Dermis blood vessel endothelial cell (primary cell): ENCODE measurements at regions not wholly inside any gene's neighbourhood (a gene's known extent, or its start where the extent isn't known, plus 50 kb on each side); places are given as distances from the start of the nearest gene placed in this dataset.
"Not testable (repeated sequence)": the region's sequence is repeated elsewhere in the genome, so short reads cannot be mapped to it uniquely, and the experiment has no call there.

Source experiments
- DNase-seq: peaks from one replicate; pipeline ENCODE4 v3.0.0; 2010

DNA sequence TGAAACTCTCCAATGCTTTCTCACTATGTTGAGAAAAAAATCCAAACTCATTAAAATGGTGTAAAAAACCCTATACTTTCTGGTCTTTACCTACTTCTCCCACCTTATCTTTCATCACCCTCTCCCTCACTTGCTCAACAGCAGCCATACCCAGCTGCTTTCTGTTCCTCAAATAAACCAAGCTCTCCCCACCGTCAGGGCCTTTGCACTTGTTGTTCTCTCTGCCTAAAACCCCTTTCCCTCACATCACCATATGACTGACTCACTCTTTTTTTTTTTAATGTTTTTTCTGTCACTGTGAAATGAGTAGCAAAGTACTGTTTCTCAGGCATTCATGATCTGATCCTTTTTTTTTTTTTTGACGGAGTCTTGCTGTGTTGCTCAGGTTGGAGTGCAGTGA lies 122.3 kb upstream of the TMEM164 start:
- DNase-seq: no peak

GRCh38 chrX:109886122-109886761 lies 116.7 kb upstream of the TMEM164 start:
- DNase-seq: peak; percentile 74

- DNase-seq: peak; percentile 18
These were observed 113.5 kb upstream of the TMEM164 start for GRCh38 chrX:109889289-109890006.

DNA sequence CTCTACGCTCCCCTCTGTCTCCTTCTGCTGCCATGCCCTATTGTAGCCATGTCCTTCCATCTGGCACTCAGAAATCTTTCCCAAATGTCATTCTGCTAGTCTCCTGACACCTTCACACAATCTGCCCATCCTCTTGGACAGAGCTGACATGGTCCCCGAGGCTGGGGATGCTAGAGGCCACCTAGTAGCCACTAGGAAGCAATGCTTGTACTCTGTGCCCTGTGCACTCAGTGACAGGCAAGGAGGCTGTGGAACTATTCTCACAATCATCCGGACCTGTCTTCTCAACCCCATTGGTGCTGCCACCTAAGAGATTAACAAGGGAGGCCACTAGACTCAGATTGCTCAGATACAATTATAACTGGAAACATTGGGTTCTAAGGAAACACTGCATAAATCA lies 112.6 kb upstream of the TMEM164 start:
- DNase-seq: no peak

DNA sequence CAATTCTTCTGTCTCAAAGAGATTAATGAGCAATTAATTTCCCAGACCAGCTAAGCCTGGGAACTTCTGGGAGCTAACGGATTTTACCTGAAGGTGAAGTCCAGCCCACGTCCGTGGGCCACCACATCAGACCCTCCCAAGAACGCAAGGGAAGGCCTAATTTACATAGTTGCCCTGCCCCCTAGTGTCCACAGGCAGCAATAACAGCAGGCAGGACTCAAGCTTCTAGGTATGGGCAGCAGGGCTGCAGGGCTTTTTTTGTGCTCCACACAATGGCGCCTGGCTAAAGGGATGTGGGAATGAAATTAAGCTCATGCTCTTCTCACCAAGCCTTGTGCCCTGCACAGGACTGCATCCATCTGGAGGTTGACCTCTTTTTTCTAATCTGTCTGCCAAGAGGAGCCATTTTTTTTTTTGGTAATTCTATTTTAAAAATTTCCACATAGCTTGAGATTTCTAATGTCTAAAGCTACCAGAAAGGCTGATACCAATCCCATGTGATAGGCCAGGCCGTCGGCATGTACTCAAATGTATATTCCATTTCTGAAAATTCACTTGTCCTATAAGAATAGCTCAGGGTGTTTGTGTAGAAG lies 111.9 kb upstream of the TMEM164 start:
- peak; percentile 73 for DNase-seq

GRCh38 chrX:109896024-109896423 lies 106.9 kb upstream of the TMEM164 start:
- not testable (repeated sequence) for DNase-seq

- DNase-seq: no peak
These were observed 100.2 kb upstream of the TMEM164 start for GRCh38 chrX:109902665-109903064.

DNA sequence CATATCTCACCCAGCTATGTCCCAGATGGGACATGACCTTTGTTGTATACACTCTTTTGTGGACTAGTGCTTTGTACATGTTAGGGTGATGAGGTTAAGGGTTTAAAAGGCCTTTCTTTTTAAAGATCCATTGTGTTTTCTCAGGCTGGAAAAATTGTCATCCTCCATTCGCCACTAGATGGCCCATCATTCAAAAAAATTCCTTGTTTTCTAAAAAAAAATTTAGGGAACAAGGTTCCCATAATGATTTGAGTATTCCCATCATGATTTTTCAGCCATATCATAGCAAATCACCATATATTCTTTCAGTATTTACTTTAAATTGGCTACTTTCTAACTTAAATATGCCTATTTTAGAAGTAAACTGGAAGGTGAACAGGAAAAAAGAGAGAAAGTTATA lies 91.9 kb upstream of the TMEM164 start:
- DNase-seq: peak; percentile 20

- DNase-seq: not testable (repeated sequence)
These were observed 89.9 kb upstream of the TMEM164 start for GRCh38 chrX:109912993-109913392.

- DNase-seq: no peak
These were observed 88.6 kb upstream of the TMEM164 start for GRCh38 chrX:109914114-109914849.

DNA sequence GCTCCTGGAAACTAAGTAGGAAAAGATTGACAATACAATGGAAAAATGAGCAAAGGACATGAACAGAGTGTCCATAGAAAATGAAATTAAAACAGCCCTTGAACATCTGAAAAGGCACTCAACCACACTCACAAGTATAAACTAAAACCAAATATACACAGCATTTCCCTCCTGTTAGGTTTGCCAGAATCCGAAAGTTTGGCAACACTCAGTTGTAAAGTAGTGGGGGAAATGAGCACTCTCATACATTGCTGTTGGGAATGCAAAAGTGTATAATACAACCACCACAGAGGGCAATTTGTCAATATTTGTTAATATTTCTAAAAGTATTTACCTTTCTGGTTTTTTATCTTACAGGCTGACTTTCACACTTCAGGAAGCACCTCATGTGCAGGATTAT lies 84.2 kb upstream of the TMEM164 start:
- DNase-seq: no peak

DNA sequence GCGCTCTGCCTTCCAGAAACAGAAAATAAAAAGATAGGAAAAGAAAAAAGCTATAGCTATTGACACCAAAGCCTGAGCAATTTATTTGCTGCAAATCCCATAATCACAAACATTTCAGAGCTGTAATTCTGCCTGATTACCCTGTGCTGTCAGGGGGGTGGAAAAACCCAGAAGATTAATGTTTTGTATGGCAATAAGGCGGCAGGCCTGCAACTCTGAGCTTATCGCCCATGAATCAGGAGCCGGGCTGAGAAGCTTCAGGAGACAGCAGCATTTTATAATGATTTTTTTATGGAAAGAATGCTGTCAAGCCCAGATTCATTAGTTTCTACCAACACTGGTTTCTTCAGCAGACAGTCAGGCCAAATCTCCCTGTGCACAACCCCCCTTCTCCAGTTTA lies 82.6 kb upstream of the TMEM164 start:
- no peak for DNase-seq

GRCh38 chrX:109920868-109921267 lies 82.0 kb upstream of the TMEM164 start:
- no peak for DNase-seq

DNA sequence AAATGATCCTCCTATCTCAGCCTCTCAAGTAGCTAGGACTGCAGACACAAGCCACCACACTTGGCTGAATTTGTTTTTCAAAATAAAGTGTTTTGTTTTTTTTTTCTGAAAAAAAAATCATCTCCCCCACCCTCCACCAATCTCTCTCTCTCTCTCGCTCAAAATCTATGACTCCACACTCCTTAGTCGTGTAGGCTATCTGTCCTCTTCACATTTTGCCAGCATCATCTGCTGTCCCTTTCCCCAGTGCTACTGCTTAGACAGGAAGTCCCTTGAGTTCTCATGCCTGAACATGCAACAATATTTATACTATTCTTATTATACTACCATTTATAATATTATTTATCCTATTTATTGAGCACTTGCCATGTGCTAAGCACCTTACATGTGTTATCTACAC lies 80.7 kb upstream of the TMEM164 start:
- no peak for DNase-seq

DNA sequence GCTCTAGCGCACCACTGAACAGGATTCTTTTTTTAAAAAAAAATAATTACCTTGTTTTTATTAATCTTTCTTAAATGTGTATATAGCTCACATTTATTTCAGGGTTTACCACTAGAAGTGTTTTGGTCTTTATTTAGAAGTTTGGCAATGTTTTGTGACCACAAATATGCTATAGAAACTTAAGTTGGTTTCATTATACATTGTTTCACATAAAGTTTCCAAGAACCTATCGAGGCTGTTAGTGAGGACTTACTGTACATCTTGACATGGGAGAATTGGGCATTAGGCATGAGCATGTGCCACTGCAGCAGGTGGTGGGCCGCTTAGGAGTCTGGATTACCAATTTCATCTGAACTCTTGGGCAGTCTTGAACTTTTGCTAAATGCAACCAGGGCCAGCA lies 77.9 kb upstream of the TMEM164 start:
- not testable (repeated sequence) for DNase-seq

GRCh38 chrX:109925656-109926055 lies 77.3 kb upstream of the TMEM164 start:
- no peak for DNase-seq

- no peak for DNase-seq
These were observed 76.8 kb upstream of the TMEM164 start for GRCh38 chrX:109926118-109926517.

DNA sequence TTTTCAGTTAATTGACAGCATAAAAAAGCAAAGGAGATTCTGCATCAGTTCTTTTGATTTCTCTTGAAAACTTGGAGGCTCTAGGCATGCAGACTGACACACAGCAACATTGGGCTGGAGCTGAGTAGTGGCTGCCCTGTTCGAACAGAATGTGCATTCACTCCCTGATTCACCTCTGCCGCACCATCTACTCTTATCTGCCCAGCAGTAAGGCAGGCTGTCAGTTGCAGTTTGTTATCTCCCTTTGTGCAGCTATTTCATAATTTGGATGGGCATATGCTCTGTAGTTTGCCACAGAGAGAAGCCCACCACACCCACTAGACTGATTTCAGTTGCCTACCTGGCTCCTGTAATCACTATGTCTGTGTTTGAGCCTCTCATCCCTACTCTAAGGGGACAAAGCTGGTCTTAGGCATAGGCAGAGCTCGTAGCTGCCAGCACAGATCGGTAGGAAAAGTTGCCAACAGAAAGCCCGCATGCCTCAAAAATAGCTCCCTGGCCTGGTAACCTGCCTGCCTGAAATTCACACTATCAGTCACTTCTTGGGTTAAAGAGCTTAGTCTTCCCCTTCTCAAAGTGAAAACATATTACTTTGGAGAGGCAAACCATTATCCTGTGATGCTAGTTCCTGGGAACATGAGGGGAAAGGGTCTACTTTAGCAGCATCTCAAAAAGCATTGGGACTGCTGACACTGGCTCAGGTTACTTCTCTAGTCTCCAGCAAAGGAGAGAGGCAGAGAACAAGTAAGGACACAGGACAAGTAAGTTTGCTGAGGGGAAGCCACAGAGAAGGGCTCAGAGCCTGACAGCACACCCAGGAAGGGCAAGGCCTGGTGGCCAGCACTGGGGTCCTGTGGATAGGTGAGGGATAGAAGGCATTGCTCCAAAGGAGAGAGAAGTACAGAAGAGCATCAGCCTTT lies 75.9 kb upstream of the TMEM164 start:
- no peak for DNase-seq

DNA sequence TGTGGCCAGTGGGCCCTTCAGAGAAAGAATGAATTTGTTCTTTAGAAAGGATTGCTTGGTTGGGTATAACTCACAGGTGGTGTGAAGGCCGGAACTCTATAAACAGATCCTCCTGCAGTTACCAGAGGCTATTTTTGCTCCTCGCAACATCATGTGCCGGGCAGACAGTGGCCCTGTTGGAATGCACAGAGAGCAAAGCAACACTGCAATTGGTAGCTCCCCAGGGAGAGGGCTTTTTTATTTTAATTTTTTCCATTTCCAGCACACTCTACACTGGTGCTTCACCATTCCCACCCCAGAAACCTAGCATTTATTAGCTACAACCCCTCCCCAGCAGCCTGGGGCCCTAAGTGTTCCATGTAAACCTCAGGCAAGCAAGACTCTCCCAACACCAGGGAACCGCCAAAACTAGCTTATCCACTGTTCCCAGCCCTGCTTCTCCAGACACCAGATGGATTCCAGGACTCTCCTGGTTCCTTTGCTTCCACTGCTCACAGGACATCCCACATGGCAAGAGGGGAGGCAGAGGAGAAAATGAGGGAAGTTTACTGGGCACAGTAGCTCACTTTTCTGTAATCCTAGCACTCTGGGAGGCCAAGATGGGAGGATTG lies 75.1 kb upstream of the TMEM164 start:
- no peak for DNase-seq

- no peak for DNase-seq
These were observed 74.1 kb upstream of the TMEM164 start for GRCh38 chrX:109928596-109929335.

GRCh38 chrX:109931677-109932076 lies 71.2 kb upstream of the TMEM164 start:
- no peak for DNase-seq
